Ectodermal cell (in vitro differentiated cells): ENCODE measurements at regions not wholly inside any gene's neighbourhood (a gene's known extent, or its start where the extent isn't known, plus 50 kb on each side); places are given as distances from the start of the nearest gene placed in this dataset.
"Not testable (repeated sequence)": the region's sequence is repeated elsewhere in the genome, so short reads cannot be mapped to it uniquely, and the experiment has no call there.

Source experiments
- H3K27ac ChIP-seq: 2 replicates; pipeline ENCODE4 v1.7.0; 2013; ENCODE audit warnings: mild to moderate bottlenecking, low read depth, low read length; ENCODE audit not compliant: insufficient read depth, poor library complexity, severe bottlenecking
- H3K27me3 ChIP-seq: 2 replicates; pipeline ENCODE4 v1.7.0; 2013; ENCODE audit warnings: mild to moderate bottlenecking, low read length; ENCODE audit not compliant: insufficient read depth, control insufficient read depth, poor library complexity, severe bottlenecking
- H3K36me3 ChIP-seq: one replicate; pipeline ENCODE4 v1.7.0; 2013; ENCODE audit warnings: low read length; ENCODE audit not compliant: control insufficient read depth, insufficient read depth
- H3K4me1 ChIP-seq: one replicate; pipeline ENCODE4 v1.7.0; 2013; ENCODE audit warnings: low read length; ENCODE audit not compliant: control insufficient read depth, insufficient read depth
- H3K4me3 ChIP-seq: 2 replicates; pipeline ENCODE4 v1.7.0; 2013; ENCODE audit warnings: low read depth, low read length, control low read depth; ENCODE audit not compliant: insufficient read depth
- H3K9me3 ChIP-seq: 2 replicates; pipeline ENCODE4 v1.7.0; 2013; ENCODE audit warnings: mild to moderate bottlenecking, low read length, moderate library complexity; ENCODE audit not compliant: control insufficient read depth
- WGBS, 2 experiments: methylation state at CpG; one replicate each; pipeline ENCODE4 v1.1.7; 2013; ENCODE audit warnings: missing lambda C conversion rate in 2 of 2; 5-methylcytosine and 5-hydroxymethylcytosine counted together

DNA sequence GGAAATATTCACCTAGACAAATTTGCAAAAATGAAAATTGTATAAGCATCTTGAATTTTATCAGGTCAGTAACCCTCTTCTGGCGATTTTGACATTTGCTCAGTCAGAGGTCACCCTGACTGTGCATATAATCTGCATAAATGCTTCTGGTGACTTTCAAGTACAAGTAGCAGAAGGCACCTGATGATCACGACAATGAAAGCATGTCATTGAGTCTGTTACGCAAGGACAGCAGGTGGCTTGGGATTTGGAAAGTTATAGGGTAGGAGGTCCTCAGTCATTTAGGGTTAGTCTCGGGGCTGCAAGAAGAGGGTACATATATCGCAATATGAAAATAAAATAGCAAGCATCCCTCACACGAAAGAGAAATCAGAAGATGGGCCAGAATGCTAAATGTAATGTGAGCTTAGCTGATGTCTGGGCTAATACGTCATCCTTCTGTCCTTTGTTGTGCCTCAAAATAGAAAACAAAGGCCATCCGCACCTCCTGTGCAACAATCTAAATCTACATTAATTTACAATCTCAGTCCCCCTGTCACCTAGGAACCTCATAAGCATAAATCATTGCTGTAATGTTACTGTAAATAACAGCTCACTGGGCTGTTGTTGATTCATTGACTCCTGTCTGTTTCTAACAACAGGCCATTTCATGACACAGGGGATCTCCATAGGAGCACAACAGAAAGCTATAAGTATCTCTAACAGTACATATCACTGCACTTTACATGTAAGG, 155.2 kb upstream of the RSPO3 start:
- WGBS, 2 experiments = 53 to 66% methylated on average over 8 of the region's 8 CpGs
- no peaks in the 10 kb centered on the region for H3K36me3 ChIP-seq
- no peaks in the 10 kb centered on the region for H3K4me1 ChIP-seq
- H3K9me3 ChIP-seq = no peaks in the 10 kb centered on the region
- H3K4me3 ChIP-seq = no peak overlapping the region
- no peaks in the 10 kb centered on the region for H3K27me3 ChIP-seq
- H3K27ac ChIP-seq = no peak overlapping the region

DNA sequence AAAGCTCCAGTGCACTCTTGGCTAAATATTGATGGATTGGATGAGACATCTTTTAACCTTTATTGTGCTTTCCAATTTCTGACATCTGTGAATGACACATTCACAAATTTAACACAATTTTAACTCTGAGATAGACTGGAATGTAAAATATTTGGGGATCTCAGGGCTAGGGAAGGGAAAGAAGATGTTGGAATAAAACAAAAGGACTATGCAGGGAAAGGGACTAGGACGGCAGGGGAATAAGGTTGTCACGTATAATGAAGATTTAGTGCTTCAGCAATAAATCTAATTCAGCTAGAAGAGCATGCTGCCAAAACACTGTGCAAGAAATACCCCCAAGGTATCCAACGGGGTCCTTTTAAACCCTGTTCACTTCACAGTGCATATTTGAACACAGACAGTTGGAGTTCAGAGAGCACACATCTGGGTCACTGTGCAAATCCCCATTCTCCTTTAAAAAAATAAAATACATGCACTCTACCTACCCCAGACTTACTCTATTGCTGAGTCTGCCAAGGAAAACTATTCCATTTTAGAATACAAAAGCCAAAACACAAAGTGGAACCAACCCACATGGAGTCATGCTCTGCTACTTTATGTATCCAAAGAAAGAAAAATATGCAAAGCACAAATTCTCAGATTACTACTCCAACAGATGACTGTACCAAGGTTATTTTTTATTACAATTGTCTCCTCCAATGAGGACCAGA, 151.0 kb upstream of the RSPO3 start:
- no peaks in the 10 kb centered on the region for H3K27me3 ChIP-seq
- no peaks in the 10 kb centered on the region for H3K36me3 ChIP-seq
- 89 to 91% methylated on average over 3 of the region's 3 CpGs for WGBS, 2 experiments

DNA sequence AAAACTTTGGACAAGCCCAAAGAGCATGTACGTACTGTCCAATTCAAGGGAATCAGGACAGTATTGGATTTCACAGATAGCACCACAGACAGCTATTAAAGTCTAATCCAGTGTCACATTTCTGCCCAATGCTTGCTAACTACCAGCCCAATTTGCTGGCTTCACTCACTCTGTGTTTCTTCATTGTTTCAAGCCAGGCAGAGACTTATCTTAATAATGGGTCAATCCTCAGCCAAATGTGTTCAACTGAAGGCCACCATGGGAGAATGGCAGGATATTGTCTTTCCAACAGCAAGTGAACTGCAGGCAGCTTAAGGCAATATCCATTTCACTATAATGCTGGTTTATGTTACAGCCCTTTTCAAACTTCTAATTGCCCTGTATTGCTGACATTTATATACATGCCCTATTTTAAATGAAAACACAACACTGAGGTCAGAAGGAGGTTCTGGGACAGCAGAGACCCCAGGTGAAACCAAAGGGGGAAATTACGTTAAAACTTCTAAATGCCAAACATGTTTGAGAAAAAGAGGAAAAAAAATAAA, 142.1 kb upstream of the RSPO3 start:
- H3K36me3 ChIP-seq = no peaks in the 10 kb centered on the region
- no peaks in the 10 kb centered on the region for H3K27me3 ChIP-seq
- no peaks in the 10 kb centered on the region for H3K4me1 ChIP-seq
- H3K4me3 ChIP-seq = no peak overlapping the region
- H3K9me3 ChIP-seq = no peaks in the 10 kb centered on the region
- H3K27ac ChIP-seq = no peak overlapping the region
- WGBS, 2 experiments = 79 to 93% methylated on average over 2 of the region's 2 CpGs

More for the DNA sequence above, 151.0 kb upstream of the RSPO3 start:
- Histone ChIP-seq H3K9me3 (no peaks in the 10 kb centered on the region), H3K4me1 (no peaks in the 10 kb centered on the region), H3K27ac (no peak overlapping the region), H3K4me3 (no peak overlapping the region)

DNA sequence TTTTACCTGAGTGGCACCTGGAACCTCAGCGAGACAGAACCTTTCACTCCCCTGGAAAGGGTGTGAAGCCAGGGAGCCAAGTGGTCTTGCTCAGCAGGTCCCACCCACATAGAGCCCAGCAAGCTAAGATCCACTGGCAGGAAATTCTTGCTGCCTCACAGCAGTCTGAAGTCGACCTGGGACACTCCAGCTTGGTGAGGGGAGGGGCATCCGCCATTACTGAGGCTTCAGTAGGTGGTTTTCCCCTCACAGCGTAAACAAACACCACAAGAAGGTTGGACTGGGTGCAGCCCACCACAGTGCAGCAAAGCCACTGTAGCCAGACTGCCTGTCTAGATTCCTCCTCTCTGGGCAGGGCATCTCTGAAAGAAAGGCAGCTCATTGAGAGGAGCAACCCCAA, 134.7 kb upstream of the RSPO3 start:
- H3K4me3 ChIP-seq = no peak overlapping the region
- 77 to 84% methylated on average over 4 of the region's 4 CpGs for WGBS, 2 experiments
- no peaks in the 10 kb centered on the region for H3K9me3 ChIP-seq
- H3K27me3 ChIP-seq = no peaks in the 10 kb centered on the region
- no peaks in the 10 kb centered on the region for H3K36me3 ChIP-seq
- H3K4me1 ChIP-seq = no peaks in the 10 kb centered on the region
- H3K27ac ChIP-seq = no peak overlapping the region

DNA sequence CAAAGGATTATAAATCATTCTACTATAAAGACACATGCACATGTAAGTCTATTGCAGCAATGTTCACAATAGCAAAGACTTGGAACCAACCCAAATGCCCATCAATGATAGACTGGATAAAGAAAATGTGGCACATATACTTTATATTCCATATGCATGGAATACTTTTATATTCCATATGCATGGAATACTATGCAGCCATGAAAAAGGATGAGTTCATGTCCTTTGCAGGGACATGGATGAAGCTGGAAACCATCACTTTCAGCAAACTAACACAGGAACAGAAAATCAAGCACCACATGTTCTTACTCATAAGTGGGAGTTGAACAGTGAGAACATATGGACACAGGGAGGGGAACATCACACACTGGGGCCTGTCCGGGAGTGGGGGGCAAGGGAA, 130.3 kb upstream of the RSPO3 start:
- WGBS, 2 experiments = 90 to 100% methylated on average over 1 of the region's 1 CpG
- H3K27ac ChIP-seq, H3K4me3 ChIP-seq, H3K36me3 ChIP-seq, H3K4me1 ChIP-seq, H3K27me3 ChIP-seq, H3K9me3 ChIP-seq: not testable (repeated sequence)

DNA sequence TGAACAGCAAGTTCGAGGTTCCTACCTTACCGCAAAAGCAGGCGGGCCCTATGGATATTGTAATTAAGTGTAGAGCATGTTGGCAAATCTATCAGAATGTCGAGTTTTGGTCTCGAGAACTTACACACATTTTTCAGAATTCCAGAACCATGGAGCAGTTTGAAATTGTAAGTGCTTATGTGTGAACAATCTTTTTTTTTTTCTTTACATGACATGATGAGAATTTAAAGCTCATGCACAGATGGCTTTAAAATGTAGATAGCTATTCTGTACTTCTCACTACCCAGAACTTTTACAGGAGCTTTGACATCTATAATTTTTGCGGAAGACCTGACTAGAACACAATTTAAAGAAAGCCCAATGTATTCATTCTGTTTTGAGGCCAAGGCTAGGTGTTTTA, 117.8 kb upstream of the RSPO3 start:
- Histone ChIP-seq H3K36me3 (no peaks in the 10 kb centered on the region), H3K4me3 (no peak overlapping the region), H3K9me3 (no peaks in the 10 kb centered on the region), H3K4me1 (no peaks in the 10 kb centered on the region), H3K27me3 (no peaks in the 10 kb centered on the region), H3K27ac (no peak overlapping the region)
- WGBS, 2 experiments = 91 to 97% methylated on average over 6 of the region's 6 CpGs

DNA sequence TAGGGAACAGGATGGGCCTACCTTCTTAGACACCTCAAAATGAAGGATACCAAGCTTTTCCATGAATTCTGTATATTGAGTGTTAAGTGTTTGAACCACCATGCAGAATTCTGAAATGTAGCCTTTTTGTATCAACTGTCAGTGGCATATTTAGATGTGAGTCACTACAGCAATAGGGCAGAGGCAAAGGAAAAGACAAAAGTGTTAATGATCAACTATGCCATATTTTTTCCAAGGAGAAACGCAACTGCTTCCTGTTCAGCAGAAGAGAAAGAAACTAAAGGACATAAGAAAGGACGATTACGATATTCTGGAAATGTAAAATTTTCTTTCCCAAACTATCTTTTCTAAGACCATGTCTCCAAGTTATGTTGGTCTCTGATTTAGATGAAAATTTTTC, 104.6 kb upstream of the RSPO3 start:
- Histone ChIP-seq H3K4me3 (no peak overlapping the region), H3K27ac (no peak overlapping the region), H3K9me3 (no peaks in the 10 kb centered on the region), H3K36me3 (no peaks in the 10 kb centered on the region), H3K4me1 (no peaks in the 10 kb centered on the region), H3K27me3 (no peaks in the 10 kb centered on the region)
- 94% methylated on average over 3 of the region's 3 CpGs for WGBS, 2 experiments

DNA sequence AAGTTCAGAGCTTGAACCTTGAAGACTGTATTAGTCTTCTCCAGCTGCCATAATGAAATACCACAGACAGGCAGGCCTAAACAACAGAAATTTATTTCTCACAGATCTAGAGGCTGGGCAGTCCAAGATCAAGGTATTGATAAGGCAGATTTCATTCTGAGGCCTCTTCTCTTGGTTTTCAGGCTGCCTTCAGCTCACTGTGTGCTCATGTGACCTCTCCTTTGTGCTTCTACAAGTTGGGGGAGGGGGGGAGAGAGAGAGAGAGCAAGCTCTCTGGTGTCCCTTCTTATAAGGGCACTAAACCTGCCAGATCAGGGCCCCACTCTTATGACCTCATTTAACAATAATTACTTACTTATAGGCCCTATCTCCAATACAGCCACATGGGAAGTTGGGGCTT, 102.6 kb upstream of the RSPO3 start:
- no peaks in the 10 kb centered on the region for H3K9me3 ChIP-seq
- H3K36me3 ChIP-seq = no peaks in the 10 kb centered on the region
- H3K4me1 ChIP-seq = no peaks in the 10 kb centered on the region
- no peak overlapping the region for H3K27ac ChIP-seq
- H3K4me3 ChIP-seq = no peak overlapping the region
- no peaks in the 10 kb centered on the region for H3K27me3 ChIP-seq

DNA sequence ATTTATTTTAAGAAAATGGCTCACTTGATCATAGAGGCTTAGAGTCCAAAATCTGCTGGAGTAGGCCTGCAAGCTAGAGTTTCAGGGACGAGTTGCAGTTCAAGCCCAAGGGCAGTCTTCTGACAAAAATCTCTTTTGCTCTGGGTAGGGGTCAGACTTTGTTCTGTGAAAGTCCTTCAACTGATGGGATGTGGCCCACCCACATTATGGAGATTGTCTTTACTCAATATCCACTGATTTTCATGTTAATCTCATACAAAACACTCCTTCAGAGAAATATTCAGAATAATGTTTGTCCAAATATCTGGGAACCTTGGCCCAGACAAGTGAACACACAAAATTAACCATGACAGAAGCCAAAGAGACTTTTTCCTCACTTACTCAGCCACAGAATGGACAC, 98.6 kb upstream of the RSPO3 start:
- WGBS, 2 experiments = 84 to 89% methylated on average over 1 of the region's 1 CpG
- H3K9me3 ChIP-seq = no peaks in the 10 kb centered on the region
- no peak overlapping the region for H3K4me3 ChIP-seq
- H3K27me3 ChIP-seq = no peaks in the 10 kb centered on the region
- no peaks in the 10 kb centered on the region for H3K36me3 ChIP-seq
- H3K4me1 ChIP-seq = no peaks in the 10 kb centered on the region
- no peak overlapping the region for H3K27ac ChIP-seq

DNA sequence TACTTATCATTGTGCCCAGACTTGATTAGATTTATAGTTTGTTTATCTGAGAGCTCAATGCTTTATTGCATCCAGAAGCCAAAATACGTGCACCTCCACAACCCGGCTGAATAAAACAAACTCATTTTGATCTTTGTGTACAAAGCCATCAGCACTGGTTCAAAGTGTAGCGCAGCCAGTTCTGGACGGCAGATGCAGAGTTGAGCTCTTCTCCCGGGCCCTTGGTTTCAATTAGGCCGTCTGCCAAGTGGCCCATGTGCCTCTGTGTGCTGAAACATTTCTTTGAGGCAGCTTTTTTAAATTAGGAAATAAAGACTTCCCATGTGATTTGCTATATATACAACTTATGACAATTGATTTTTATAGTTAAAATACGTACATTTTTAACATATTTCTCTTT, 96.2 kb upstream of the RSPO3 start:
- 92 to 94% methylated on average over 6 of the region's 7 CpGs for WGBS, 2 experiments
- Histone ChIP-seq H3K27me3 (no peaks in the 10 kb centered on the region), H3K27ac (no peak overlapping the region), H3K4me3 (no peak overlapping the region), H3K36me3 (no peaks in the 10 kb centered on the region), H3K9me3 (no peaks in the 10 kb centered on the region), H3K4me1 (no peaks in the 10 kb centered on the region)
